Stimulated activated CD4-positive, alpha-beta T cell treated with anti-CD3 and anti-CD28 coated beads, Interleukin-1b, Interleukin-23, amount 100 ng/mL, for 48 hours (primary cell): ENCODE measurements at regions not wholly inside any gene's neighbourhood (a gene's known extent, or its start where the extent isn't known, plus 50 kb on each side); places are given as distances from the start of the nearest gene placed in this dataset.
"Not testable (repeated sequence)": the region's sequence is repeated elsewhere in the genome, so short reads cannot be mapped to it uniquely, and the experiment has no call there.

Experiments used
- DNase-seq: peaks from one replicate; pipeline ENCODE4 v3.0.0-alpha.2; 2020

DNA sequence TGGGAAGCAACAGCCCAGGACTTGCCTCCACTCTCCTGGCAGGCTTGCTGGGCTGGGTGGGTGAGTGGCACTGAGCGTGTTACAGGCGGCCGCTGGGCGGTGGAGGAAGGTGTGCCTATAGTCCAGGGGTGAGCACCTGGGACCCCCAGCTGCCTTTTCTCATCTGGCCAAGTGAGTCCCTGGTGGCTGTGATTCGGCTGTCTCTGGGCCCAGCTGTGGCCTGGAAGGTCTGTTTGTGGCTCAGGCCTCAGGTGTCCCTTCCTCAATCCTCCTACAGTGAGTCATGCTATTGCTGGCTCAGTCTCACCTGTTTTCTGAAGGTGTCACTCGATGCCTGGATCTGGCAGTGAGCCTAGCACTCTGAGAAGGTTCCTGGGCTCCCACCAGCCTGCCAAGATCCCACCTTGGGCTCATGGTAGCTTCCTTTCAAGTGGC lies 564.2 kb downstream of the PTPRU start:
- DNase-seq = no peak

- DNase-seq = no peak
Observed at GRCh38 chr1:29800120-29800519, 563.8 kb downstream of the PTPRU start.

GRCh38 chr1:29798699-29799566 lies 562.6 kb downstream of the PTPRU start:
- no peak for DNase-seq

DNA sequence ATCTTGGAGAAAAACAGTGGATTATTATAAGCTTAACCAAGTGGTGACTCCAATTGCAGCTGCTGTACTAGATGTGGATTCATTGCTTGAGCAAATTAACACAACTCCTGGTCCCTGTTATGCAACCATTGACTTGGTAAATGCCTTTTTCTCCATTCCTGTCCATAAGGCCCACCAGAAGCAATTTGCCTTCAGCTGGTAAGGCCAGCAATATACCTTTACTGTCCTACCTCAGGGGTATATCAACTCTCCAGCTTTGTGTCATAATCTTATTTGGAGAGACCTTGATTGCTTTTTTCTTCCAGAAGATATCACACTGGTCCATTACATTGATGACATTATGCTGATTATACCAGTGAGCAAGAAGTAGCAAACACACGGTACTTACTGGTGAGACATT lies 560.8 kb downstream of the PTPRU start:
- not testable (repeated sequence) for DNase-seq

GRCh38 chr1:29795965-29796364 lies 559.6 kb downstream of the PTPRU start:
- DNase-seq = not testable (repeated sequence)

DNA sequence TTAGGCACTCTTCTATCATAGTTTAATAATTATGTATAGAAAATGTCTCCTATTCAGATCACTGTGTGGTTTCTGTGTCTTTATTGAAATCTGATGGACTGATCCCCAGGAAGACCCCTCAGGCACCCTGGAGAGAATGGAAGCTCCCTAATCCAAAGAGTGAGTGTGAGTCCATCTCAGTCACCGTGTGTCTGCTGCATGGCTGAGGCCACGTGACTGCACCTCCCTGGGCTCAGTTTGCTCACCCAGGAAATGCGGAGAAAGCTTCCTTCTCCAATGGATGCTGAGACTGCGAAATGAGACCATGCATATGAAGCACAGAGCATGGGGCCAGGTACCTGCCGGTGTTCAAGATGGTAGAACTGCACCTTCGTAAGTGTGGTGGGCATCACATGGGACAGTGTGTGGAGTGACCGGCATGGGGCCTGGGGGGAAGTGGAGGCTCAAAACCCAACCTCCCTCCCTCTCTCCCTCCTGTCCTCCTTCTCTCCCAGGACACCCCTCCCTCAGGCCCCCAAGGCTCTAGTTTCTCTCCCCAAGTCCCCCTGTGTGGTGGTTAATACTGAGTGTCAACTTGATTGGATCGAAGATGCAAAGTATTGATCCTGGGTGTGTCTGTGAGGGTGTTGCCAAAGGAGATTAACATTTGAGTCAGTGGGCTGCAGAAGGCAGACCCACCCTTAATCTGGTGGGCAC lies 557.5 kb downstream of the PTPRU start:
- no peak for DNase-seq

DNA sequence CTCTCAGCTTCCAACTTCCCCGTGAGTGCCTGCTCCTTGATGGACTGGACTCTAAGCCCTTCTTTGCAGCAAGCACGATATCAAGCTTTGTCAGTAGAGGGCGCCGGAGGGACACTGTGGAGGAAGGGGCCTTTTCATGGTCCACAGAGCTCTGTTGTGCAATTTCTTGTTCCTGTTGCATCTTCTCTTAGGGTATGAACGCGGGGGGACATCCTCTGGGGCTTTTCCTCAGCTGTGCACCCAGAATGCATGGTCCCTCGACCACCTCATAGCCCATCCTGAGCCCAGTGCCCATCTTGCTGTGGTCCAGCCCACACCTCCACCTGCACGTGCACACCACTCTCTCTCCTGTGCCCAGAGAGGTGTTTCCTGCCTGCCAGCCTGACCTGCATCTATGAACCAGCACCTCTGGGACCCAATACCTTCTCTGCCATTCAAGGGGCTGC lies 556.8 kb downstream of the PTPRU start:
- peak; percentile 72 for DNase-seq

GRCh38 chr1:29789910-29790247 lies 553.6 kb downstream of the PTPRU start:
- no peak for DNase-seq

- no peak for DNase-seq
Observed at GRCh38 chr1:29789221-29789909, 553.0 kb downstream of the PTPRU start.

GRCh38 chr1:29786791-29787732 lies 550.7 kb downstream of the PTPRU start:
- no peak for DNase-seq

GRCh38 chr1:29786195-29786594 lies 549.9 kb downstream of the PTPRU start:
- DNase-seq = no peak

DNA sequence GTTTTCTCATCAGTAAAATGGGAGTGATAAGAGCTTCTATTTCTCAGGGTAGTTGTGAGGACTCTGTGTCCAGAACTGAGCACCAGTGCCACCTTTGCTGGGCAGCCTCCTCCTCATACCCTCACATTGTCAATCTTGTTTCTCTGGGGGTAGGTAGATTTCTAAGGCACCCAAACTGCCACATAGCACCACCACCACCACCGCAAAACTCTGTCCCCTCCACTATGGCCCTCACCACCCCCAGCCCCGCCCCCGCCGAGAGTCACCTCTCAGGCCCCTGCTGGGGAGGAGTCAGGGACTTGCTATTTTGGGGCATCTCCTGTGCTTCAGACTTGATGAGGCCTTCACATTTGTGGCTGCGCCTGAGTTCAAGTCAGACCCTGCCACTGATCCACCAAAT lies 549.2 kb downstream of the PTPRU start:
- no peak for DNase-seq

- DNase-seq = no peak
Observed at GRCh38 chr1:29785137-29785527, 548.8 kb downstream of the PTPRU start.

DNA sequence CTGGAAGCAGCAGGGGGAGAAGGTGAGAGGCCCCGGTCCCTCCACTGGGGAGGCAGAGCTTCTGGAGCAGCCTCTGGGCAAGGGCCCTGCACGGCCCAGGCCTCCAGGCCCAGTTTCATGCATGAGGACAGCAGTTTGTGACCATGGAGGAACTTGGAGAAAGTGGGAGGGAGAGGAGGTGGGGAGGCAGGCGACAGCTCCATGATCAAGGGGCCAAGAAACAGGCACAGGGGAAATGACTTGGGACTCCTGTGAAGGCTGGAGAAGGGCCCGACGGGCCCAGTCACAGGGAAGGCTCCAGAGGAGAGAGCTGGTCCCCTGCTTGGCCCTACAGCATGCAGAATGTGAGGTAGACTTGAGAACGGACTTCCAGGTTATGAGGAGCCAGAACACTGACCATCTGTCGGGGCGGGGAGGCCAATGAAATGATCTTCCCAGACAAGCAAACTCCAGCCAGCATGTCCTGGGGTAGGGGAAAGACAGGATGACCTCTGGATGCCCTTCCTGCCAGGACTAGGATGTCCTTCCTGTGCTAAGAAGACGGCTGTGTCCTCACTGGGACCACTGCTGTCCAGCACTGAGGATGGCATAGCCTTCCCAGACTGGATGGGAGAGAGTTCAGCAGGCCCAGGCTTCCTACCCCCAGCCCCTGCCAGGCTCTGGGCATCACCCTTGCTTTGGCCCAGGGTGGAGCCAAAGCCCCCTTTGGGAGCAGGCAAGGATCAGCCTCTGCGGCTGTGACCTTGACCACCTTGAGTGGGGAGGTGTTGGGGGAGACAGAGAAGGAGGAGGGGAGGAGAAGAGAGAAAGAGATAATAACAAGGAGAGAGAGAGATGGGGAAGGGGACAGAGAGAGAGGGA lies 548.2 kb downstream of the PTPRU start:
- no peak for DNase-seq

- DNase-seq = no peak
Observed at GRCh38 chr1:29783508-29784275, 547.4 kb downstream of the PTPRU start.

DNA sequence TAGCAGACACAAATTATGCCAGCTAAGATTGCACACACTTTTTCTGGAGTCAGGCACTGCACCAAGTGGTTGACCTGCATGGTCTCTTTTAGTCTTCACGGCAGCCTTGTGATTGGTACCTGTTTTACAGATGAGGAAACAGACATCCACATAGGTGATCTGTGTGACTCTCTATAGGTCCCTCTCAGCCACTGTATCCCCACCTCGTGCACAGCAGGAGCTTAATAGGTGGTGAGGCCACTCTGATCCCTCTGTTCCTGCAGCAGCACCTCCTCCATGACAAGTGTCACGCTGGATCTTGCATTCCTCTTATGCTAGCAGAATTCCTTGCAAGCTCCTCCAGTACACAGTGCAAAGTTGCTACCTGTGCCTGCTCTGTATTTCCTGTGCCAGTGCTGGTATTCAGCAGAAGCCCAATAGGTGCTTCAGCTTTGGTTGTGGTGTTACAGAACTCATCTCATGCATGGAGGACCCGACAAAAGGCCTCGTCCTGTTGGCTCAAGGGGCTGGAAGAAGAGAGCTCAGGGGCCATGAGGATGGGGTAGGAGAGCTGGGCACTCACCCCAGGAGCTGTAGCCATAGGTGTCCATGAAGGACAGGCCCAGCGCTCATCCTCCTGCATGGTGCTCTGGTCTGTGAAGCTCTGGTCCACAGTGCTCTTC lies 546.7 kb downstream of the PTPRU start:
- DNase-seq = no peak

DNA sequence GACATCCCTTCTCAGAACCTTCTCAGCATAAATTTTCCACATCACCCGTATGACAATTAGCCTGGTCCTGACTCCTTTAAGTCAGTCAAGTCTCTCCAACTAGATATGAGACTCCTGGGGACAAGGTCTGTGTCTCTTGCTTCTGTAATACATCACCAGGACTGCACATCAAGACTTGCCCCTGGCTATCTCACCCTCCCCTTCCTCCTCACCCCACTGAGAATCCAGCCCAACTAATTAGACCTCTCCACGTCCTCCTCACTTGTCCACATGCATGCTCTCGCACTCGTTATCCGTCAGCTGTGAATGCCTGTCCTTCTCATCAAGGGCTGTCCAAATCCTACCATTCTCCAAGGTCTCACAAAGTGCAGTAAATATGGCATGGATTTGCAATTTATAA lies 542.8 kb downstream of the PTPRU start:
- no peak for DNase-seq

GRCh38 chr1:29777522-29777921 lies 541.2 kb downstream of the PTPRU start:
- no peak for DNase-seq

- no peak for DNase-seq
Observed at GRCh38 chr1:29774355-29774754, 538.0 kb downstream of the PTPRU start.

DNA sequence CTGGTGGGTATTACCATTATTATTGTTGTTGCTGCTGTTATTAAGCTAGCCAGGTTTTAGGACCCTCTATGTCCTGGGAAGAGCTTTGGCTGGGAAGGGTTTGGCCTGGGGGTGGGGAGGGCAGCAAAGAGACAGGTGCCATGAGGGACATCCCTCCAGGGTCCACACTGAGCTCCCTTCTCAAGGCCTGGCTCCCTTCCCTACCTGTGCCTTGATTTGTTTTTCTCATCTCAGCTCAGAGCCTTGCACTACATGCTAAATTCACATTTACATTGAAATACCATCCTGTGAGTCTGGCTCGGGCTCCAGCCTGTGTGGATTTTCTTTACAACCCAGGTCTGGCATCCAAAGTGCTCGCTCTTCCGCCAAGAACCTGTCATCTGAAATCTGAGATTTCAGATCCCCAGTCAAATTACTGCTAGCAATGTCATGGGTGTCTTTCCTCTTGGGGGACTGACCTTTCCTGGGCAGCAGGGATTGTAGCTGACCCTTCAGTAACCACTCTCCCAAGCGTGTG lies 536.3 kb downstream of the PTPRU start:
- DNase-seq = no peak
